PC-3 (cell line): ENCODE measurements at regions not wholly inside any gene's neighbourhood (a gene's known extent, or its start where the extent isn't known, plus 50 kb on each side); places are given as distances from the start of the nearest gene placed in this dataset.

ENCODE experiments used
- ATAC-seq: fragments of 200-7000 bp; cut with Tn5 transposase; 2 replicates; pipeline ENCODE4 v1.9.1; 2020; ENCODE audit warnings: mild to moderate bottlenecking, moderate library complexity
- BruUV-seq: library from RNA; stranded (reverse); fragments of 400-500 nt; replicated peaks from 2 replicates; lab custom pipeline; 2021; lab: Mats Ljungman, UMichigan
- CTCF ChIA-PET: fragments of 300-600 bp; sonication (Branson Sonifier 250); formaldehyde crosslinking; loops from one replicate; lab custom pipeline; 2022; ENCODE audit warnings: antibody characterized with exemption; lab: Charles Lee
- POLR2A ChIA-PET: fragments of 300-600 bp; sonication (Branson Sonifier 250); formaldehyde crosslinking; loops from one replicate; lab custom pipeline; 2022; ENCODE audit warnings: antibody characterized with exemption; ENCODE audit not compliant: unreplicated experiment; lab: Charles Lee
- DNase-seq: peaks from one replicate; pipeline ENCODE4 v3.0.0-alpha.2; 2015
- H2AFZ ChIP-seq: fragments of 300-600 bp; sonication (generic); 2 replicates; pipeline ENCODE4 v1.6.0; 2016; ENCODE audit warnings: antibody characterized with exemption, low read length
- H3F3A ChIP-seq: fragments of 300-600 bp; sonication (generic); one replicate; pipeline ENCODE4 v1.6.0; 2017; ENCODE audit warnings: antibody characterized with exemption, low read length, control low read depth, mild to moderate bottlenecking; ENCODE audit not compliant: unreplicated experiment
- H3K27ac ChIP-seq: fragments of 300-600 bp; sonication (generic); 2 replicates; pipeline ENCODE4 v1.5.1; 2016; ENCODE audit warnings: mild to moderate bottlenecking, low read length
- H3K27me3 ChIP-seq: fragments of 300-600 bp; sonication (generic); 2 replicates; pipeline ENCODE4 v1.6.1; 2016; ENCODE audit warnings: low read length, mixed read lengths
- H3K36me3 ChIP-seq: fragments of 300-600 bp; sonication (generic); 2 replicates; pipeline ENCODE4 v1.6.1; 2016; ENCODE audit warnings: low read depth, mixed run types, low read length, mixed read lengths
- H3K4me1 ChIP-seq: fragments of 300-600 bp; sonication (generic); 2 replicates; pipeline ENCODE4 v1.5.1; 2016; ENCODE audit warnings: low read length; ENCODE audit not compliant: insufficient read depth
- H3K4me2 ChIP-seq: fragments of 300-600 bp; sonication (generic); 2 replicates; pipeline ENCODE4 v1.6.0; 2016; ENCODE audit warnings: low read length
- H3K4me3 ChIP-seq: fragments of 300-600 bp; sonication (generic); 2 replicates; pipeline ENCODE4 v1.5.1; 2016; ENCODE audit warnings: mild to moderate bottlenecking, low read length, mixed read lengths
- H3K79me2 ChIP-seq: fragments of 300-600 bp; sonication (generic); 2 replicates; pipeline ENCODE4 v1.6.1; 2017; ENCODE audit warnings: low read length, mixed read lengths
- H3K9ac ChIP-seq: fragments of 300-600 bp; sonication (generic); 2 replicates; pipeline ENCODE4 v1.6.0; 2016; ENCODE audit warnings: mild to moderate bottlenecking, low read length
- H3K9me2 ChIP-seq: fragments of 300-600 bp; sonication (generic); replicated peaks from 2 replicates; pipeline ENCODE4 v1.6.1; 2016; ENCODE audit warnings: mixed run types, low read length, mixed read lengths
- H3K9me3 ChIP-seq: fragments of 300-600 bp; sonication (generic); 2 replicates; pipeline ENCODE4 v1.6.1; 2016; ENCODE audit warnings: low read length, mixed read lengths
- H4K20me1 ChIP-seq: fragments of 300-600 bp; sonication (generic); 2 replicates; pipeline ENCODE4 v1.6.1; 2016; ENCODE audit warnings: low read length, mixed read lengths
- EZH2 ChIP-seq: fragments of 300-600 bp; sonication (generic); IDR thresholded peaks from one replicate; pipeline ENCODE4 v1.6.1; 2017; ENCODE audit warnings: antibody characterized with exemption, mild to moderate bottlenecking, low read length; ENCODE audit not compliant: unreplicated experiment
- EZH2phosphoT487 ChIP-seq: fragments of 300-600 bp; sonication (generic); IDR thresholded peaks from 2 replicates; pipeline ENCODE4 v1.6.1; 2018; ENCODE audit warnings: mild to moderate bottlenecking, antibody characterized with exemption, low read length, borderline replicate concordance
- intact Hi-C: fragments of 100-400 bp; cut with micrococcal nuclease; formaldehyde crosslinking; loops from 2 replicates; pipeline ENCODE4 v1.9.0; 2023
- TF ChIP-seq, protein P1 (sequence below): fragments of 300-600 bp; sonication (generic); conservative IDR thresholded peaks from 2 replicates; pipeline ENCODE4 v1.5.1; 2017; ENCODE audit warnings: antibody characterized with exemption, low read depth, mild to moderate bottlenecking, low read length

DNA sequence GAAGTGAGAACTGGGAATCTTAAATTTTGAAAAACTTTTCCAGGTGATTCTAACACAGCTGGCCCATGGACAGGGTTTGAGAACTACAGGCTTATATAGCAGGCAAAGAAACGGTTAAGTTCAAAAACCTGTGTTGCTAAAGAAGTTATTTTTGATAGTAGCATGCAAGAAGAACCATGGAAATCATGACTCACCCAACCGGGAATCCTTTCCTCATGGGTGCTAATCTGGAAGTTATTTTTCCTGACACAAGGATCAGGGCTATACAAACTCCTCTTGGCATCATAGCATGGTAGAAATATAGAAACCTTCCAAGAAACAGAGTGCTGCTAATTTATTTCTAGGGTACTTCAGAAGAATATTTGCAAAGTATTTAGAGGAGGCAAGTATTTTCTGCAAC is 588.7 kb downstream of the CCER1 start:
- H2AFZ ChIP-seq = no peak overlapping the region
- intact Hi-C loops = no loop called here
- no peaks in the 10 kb centered on the region for H3K79me2 ChIP-seq
- H3K27ac ChIP-seq = no peak overlapping the region
- DNase-seq (peak; percentile 10), ATAC-seq (no peak)
- no peaks in the 10 kb centered on the region for H3K36me3 ChIP-seq
- no peaks in the 10 kb centered on the region for H3K4me1 ChIP-seq
- no peaks in the 10 kb centered on the region for H3K9me2 ChIP-seq
- H3F3A ChIP-seq = no peaks in the 10 kb centered on the region
- no peak overlapping the region for H3K4me3 ChIP-seq
- TF ChIP-seq EZH2phosphoT487 (no peak), EZH2 (no peak)
- TF ChIP-seq, protein P1, sequence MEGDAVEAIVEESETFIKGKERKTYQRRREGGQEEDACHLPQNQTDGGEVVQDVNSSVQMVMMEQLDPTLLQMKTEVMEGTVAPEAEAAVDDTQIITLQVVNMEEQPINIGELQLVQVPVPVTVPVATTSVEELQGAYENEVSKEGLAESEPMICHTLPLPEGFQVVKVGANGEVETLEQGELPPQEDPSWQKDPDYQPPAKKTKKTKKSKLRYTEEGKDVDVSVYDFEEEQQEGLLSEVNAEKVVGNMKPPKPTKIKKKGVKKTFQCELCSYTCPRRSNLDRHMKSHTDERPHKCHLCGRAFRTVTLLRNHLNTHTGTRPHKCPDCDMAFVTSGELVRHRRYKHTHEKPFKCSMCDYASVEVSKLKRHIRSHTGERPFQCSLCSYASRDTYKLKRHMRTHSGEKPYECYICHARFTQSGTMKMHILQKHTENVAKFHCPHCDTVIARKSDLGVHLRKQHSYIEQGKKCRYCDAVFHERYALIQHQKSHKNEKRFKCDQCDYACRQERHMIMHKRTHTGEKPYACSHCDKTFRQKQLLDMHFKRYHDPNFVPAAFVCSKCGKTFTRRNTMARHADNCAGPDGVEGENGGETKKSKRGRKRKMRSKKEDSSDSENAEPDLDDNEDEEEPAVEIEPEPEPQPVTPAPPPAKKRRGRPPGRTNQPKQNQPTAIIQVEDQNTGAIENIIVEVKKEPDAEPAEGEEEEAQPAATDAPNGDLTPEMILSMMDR = no peak
- CTCF ChIA-PET = no interaction called here
- H4K20me1 ChIP-seq = no peaks in the 10 kb centered on the region
- no TSS peak for BruUV-seq
- H3K27me3 ChIP-seq = no peaks in the 10 kb centered on the region
- POLR2A ChIA-PET = no interaction called here
- no peak overlapping the region for H3K9ac ChIP-seq
- H3K9me3 ChIP-seq = no peaks in the 10 kb centered on the region
- no peak overlapping the region for H3K4me2 ChIP-seq

DNA sequence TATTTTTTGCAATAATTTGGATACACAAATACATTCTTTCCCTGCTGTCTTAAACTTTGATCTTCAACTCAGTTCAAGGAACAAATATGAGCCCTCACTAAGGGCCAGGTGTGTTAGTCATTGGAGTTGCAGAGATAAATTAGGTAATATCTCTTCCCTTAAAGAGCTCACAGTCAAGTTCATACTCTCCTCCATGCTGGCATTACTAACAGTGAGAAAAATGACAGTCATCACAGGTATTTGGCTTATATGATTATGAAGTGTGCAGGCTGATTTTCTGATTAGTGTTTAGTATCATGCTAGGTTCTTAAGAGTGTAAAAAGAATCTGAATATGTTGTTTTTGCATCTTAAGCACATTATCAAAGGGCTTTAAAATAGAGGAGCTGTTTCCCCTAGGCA is 594.7 kb downstream of the CCER1 start:
- H3F3A ChIP-seq = no peaks in the 10 kb centered on the region
- BruUV-seq = no TSS peak
- no peaks in the 10 kb centered on the region for H3K9me2 ChIP-seq
- H4K20me1 ChIP-seq = no peaks in the 10 kb centered on the region
- H3K4me3 ChIP-seq = no peak overlapping the region
- TF ChIP-seq, protein P1 = no peak
- no peak for TF ChIP-seq EZH2
- TF ChIP-seq EZH2phosphoT487 = no peak
- intact Hi-C loops = no loop called here
- no peaks in the 10 kb centered on the region for H3K79me2 ChIP-seq
- no peaks in the 10 kb centered on the region for H3K9me3 ChIP-seq
- DNase-seq (peak; percentile 4), ATAC-seq (no peak)
- H2AFZ ChIP-seq = no peak overlapping the region
- H3K36me3 ChIP-seq = no peaks in the 10 kb centered on the region
- ChIA-PET CTCF (no interaction called here), POLR2A (no interaction called here)
- no peak overlapping the region for H3K9ac ChIP-seq
- H3K4me1 ChIP-seq = peaks cover 3% of the 10 kb centered on the region; the same call in 1 of the 2 replicates
- H3K27me3 ChIP-seq = no peaks in the 10 kb centered on the region
- no peak overlapping the region for H3K4me2 ChIP-seq
- no peak overlapping the region for H3K27ac ChIP-seq

DNA sequence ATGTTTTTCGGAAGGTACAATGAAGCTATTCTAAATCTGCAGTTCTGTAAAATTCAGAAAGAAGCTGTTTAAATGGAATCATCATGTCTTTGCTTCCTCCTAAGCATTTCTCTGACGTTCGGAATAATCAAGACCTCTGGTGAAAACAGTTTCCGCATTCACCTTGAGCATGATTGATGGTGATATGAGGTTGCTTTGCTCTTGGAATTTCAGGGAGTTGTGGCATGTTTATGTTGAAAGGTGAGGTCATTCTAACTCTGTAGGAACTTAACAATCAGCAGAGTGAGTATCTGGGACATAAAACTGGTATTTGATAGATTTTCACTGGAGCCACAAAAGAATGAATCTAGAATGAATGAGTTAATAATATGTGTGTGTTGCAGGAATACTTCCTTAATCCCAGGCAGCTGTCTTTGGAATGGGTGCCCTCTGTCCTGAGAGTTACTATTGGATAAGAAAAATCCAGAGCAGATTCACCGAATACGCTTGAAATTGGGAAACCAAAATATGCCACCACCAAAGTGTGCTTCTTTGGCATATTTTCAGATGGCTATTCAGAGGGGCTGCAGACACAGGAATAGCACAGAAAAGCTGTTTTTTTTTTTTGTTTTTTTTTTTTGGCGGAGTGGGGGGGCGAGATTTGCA is 599.1 kb downstream of the CCER1 start:
- Histone ChIP-seq H3K27me3 (no peaks in the 10 kb centered on the region), H3K9ac (no peak overlapping the region), H3K27ac (no peak overlapping the region), H3K4me1 (peaks cover 3% of the 10 kb centered on the region; the same call in 1 of the 2 replicates), H3K79me2 (no peaks in the 10 kb centered on the region), H3K4me2 (no peak overlapping the region), H3K9me3 (no peaks in the 10 kb centered on the region), H3K4me3 (no peak overlapping the region), H3K36me3 (no peaks in the 10 kb centered on the region), H3K9me2 (no peaks in the 10 kb centered on the region), H2AFZ (no peak overlapping the region), H3F3A (no peaks in the 10 kb centered on the region), H4K20me1 (no peaks in the 10 kb centered on the region)
- DNase-seq = no peak
- TF ChIP-seq EZH2phosphoT487 (no peak), EZH2 (no peak)
- TF ChIP-seq, protein P1 = no peak
- intact Hi-C loops = no loop called here
- BruUV-seq = no TSS peak
- ATAC-seq = no peak
- POLR2A ChIA-PET = interaction anchor here (0.6 to 0.7 kb wide), 2 partner anchors 966 to 1257 kb away, joined by 4 to 16 read pairs; no protein-coding TSS in a partner anchor
- CTCF ChIA-PET = interaction anchor here (0.5 kb wide), 1 partner anchor 340 kb away, joined by 3 read pairs; no protein-coding TSS in a partner anchor
